Neuronal stem cell (in vitro differentiated cells): ENCODE measurements at regions not wholly inside any gene's neighbourhood (a gene's known extent, or its start where the extent isn't known, plus 50 kb on each side); places are given as distances from the start of the nearest gene placed in this dataset.

Source experiments
- DNase-seq: peaks from one replicate; pipeline ENCODE4 v3.0.0-alpha.2; 2013; ENCODE audit warnings: low spot score
- H2AFZ ChIP-seq: one replicate; pipeline ENCODE4 v1.6.1; 2013; ENCODE audit warnings: mild to moderate bottlenecking, low read length, inconsistent platforms
- H2AK5ac ChIP-seq: 2 replicates; pipeline ENCODE4 v1.6.1; 2013; ENCODE audit warnings: low read depth, mild to moderate bottlenecking, inconsistent platforms, low read length, moderate library complexity, mixed read lengths
- H2BK120ac ChIP-seq: 2 replicates; pipeline ENCODE4 v1.6.1; 2013; ENCODE audit warnings: low read depth, mild to moderate bottlenecking, inconsistent platforms, low read length, moderate library complexity, mixed read lengths
- H2BK12ac ChIP-seq: one replicate; pipeline ENCODE4 v1.6.1; 2013; ENCODE audit warnings: low read length, inconsistent platforms
- H2BK15ac ChIP-seq: 2 replicates; pipeline ENCODE4 v1.6.1; 2013; ENCODE audit warnings: mild to moderate bottlenecking, low read length, inconsistent platforms, mixed read lengths
- H2BK5ac ChIP-seq: one replicate; pipeline ENCODE4 v1.6.1; 2013; ENCODE audit warnings: inconsistent platforms, mild to moderate bottlenecking, low read length, moderate library complexity
- H3K14ac ChIP-seq: one replicate; pipeline ENCODE4 v1.6.1; 2013; ENCODE audit warnings: low read length, inconsistent platforms
- H3K18ac ChIP-seq: 2 replicates; pipeline ENCODE4 v1.6.1; 2013; ENCODE audit warnings: low read length, inconsistent platforms
- H3K23ac ChIP-seq: 2 replicates; pipeline ENCODE4 v1.6.1; 2013; ENCODE audit warnings: low read depth, mild to moderate bottlenecking, mixed read lengths, low read length, inconsistent platforms; ENCODE audit not compliant: poor library complexity
- H3K27ac ChIP-seq: replicated peaks from 3 replicates; pipeline ENCODE4 v1.5.1; 2013; ENCODE audit warnings: low read length, inconsistent platforms
- H3K27me3 ChIP-seq, 3 experiments: 2 replicates each; pipeline ENCODE4 v1.6.1; 2013; ENCODE audit warnings: low read length in 3 of 3, mild to moderate bottlenecking in 2 of 3, inconsistent platforms in 1 of 3, low read depth in 1 of 3, mixed read lengths in 1 of 3, moderate library complexity in 1 of 3; ENCODE audit not compliant: control insufficient read depth in 3 of 3, insufficient read depth in 3 of 3
- H3K36me3 ChIP-seq, 2 donors: replicated peaks in 1 of 2; 2 replicates each; pipeline ENCODE4 v1.6.1; 2013; ENCODE audit warnings: low read length in 2 of 2; ENCODE audit not compliant: control insufficient read depth in 2 of 2, insufficient read depth in 2 of 2
- H3K4ac ChIP-seq: 2 replicates; pipeline ENCODE4 v1.6.1; 2013; ENCODE audit warnings: inconsistent platforms, mild to moderate bottlenecking, low read length, moderate library complexity
- H3K4me1 ChIP-seq, 2 donors: 1 replicate in 1 of 2; 2 replicates in 1 of 2; pipeline ENCODE4 v1.6.1; 2013; ENCODE audit warnings: low read length in 2 of 2, low read depth in 1 of 2; ENCODE audit not compliant: control insufficient read depth in 2 of 2, insufficient read depth in 1 of 2
- H3K4me2 ChIP-seq: one replicate; pipeline ENCODE4 v1.6.1; 2013; ENCODE audit warnings: mild to moderate bottlenecking, low read length, inconsistent platforms; ENCODE audit not compliant: insufficient read depth, poor library complexity, severe bottlenecking
- H3K4me3 ChIP-seq, 2 donors: 2 replicates each; pipeline ENCODE4 v1.5.1; 2013; ENCODE audit warnings: low read length in 2 of 2, mild to moderate bottlenecking in 2 of 2, inconsistent platforms in 1 of 2, moderate library complexity in 1 of 2
- H3K79me1 ChIP-seq: one replicate; pipeline ENCODE4 v1.6.1; 2013; ENCODE audit warnings: low read depth, mild to moderate bottlenecking, inconsistent platforms, low read length, moderate library complexity
- H3K9ac ChIP-seq: one replicate; pipeline ENCODE4 v1.6.1; 2013; ENCODE audit warnings: mild to moderate bottlenecking, low read depth, low read length, inconsistent platforms; ENCODE audit not compliant: poor library complexity
- H3K9me3 ChIP-seq, 2 donors: replicated peaks in 1 of 2; 2 replicates each; pipeline versions ENCODE3 to v1.6.1; 2013; ENCODE audit warnings: low read length in 2 of 2, mild to moderate bottlenecking in 2 of 2, inconsistent platforms in 1 of 2, low read depth in 1 of 2, mixed read lengths in 1 of 2, moderate library complexity in 1 of 2; ENCODE audit not compliant: control insufficient read depth in 2 of 2, insufficient read depth in 1 of 2
- H4K8ac ChIP-seq: one replicate; pipeline ENCODE4 v1.6.1; 2013; ENCODE audit warnings: low read depth, mild to moderate bottlenecking, inconsistent platforms, low read length, moderate library complexity
- H4K91ac ChIP-seq: one replicate; pipeline ENCODE4 v1.6.1; 2013; ENCODE audit warnings: low read length, low read depth, mild to moderate bottlenecking, inconsistent platforms; ENCODE audit not compliant: poor library complexity
- WGBS, 2 donors: extraction: QIAGEN DNeasy Blood & Tissue Kit; methylation state at CpG; one replicate each; pipeline ENCODE4 v1.1.7; 2013; ENCODE audit warnings: missing lambda C conversion rate in 2 of 2, mixed read lengths in 1 of 2; ENCODE audit not compliant: insufficient read length in 2 of 2, insufficient replicate concordance in 1 of 2; ENCODE audit errors: extremely low coverage in 2 of 2; 5-methylcytosine and 5-hydroxymethylcytosine counted together

DNA sequence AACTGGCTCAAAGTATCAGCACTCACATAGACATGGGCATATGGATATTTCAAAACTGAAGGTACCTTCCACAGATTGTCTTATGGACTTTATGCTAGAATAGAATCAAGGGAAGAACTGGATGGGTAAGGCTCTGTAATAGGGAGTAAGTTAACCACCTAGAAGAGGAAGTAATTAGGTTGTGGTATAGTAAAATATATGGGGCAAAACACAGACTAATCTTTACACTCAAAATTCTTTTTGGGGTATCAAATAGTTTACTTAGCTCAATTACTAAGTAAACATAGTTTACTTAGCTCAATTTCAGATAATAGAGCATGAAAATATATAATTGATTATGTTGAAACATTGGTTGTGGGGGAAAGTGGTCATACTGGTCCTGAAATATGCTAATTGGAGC, 94.2 kb upstream of the ATXN1 start:
- Histone ChIP-seq H3K36me3 (no peaks in the 10 kb centered on the region), H2BK12ac (no peak overlapping the region), H3K23ac (no peak overlapping the region), H4K8ac (no peak overlapping the region), H2BK15ac (no peak overlapping the region), H3K4me3 (no peak overlapping the region), H4K91ac (no peak overlapping the region), H3K14ac (no peak overlapping the region), H2AFZ (no peak overlapping the region), H3K4me2 (no peak overlapping the region), H3K27me3 (no peaks in the 10 kb centered on the region), H3K9ac (no peak overlapping the region), H3K9me3 (no peaks in the 10 kb centered on the region), H2BK5ac (no peak overlapping the region), H2AK5ac (no peak overlapping the region), H3K79me1 (no peaks in the 10 kb centered on the region), H3K18ac (no peak overlapping the region), H3K4ac (no peak overlapping the region), H3K4me1 (no peaks in the 10 kb centered on the region), H3K27ac (no peak overlapping the region), H2BK120ac (no peak overlapping the region)
- no peak for DNase-seq

DNA sequence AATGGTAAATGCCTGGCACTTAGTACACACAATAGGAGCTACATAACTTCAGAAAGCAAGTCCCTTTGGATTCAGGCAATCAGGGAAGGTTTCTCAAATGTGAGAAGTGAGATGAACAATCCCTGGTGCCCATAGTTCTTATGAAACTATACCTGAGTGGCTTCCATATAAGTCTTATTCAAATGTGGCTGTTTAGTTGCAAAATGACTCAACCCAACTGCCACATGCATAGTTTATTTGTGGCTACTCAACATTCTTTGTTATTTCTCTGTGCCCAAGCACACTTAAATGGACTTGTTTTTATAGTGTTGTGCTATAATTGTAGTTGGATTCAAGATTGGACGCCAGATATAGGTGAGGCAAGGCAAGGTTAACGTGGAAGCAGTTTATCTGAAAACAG, 93.7 kb upstream of the ATXN1 start:
- Histone ChIP-seq H3K18ac (no peak overlapping the region), H2BK120ac (no peak overlapping the region), H3K4me2 (no peak overlapping the region), H2BK12ac (no peak overlapping the region), H3K27me3 (no peaks in the 10 kb centered on the region), H3K4me3 (no peak overlapping the region), H3K9me3 (no peaks in the 10 kb centered on the region), H2BK5ac (no peak overlapping the region), H2AK5ac (no peak overlapping the region), H2BK15ac (no peak overlapping the region), H3K4ac (no peak overlapping the region), H3K79me1 (no peaks in the 10 kb centered on the region), H3K36me3 (no peaks in the 10 kb centered on the region), H3K9ac (no peak overlapping the region), H3K14ac (no peak overlapping the region), H3K27ac (no peak overlapping the region), H2AFZ (no peak overlapping the region), H3K4me1 (peaks cover 0 to 3% of the 10 kb centered on the region in 2 donors), H4K8ac (no peak overlapping the region), H3K23ac (no peak overlapping the region), H4K91ac (no peak overlapping the region)
- no peak for DNase-seq
- no CpG with 5 or more reads among the region's 2 CpGs for WGBS, 2 donors

DNA sequence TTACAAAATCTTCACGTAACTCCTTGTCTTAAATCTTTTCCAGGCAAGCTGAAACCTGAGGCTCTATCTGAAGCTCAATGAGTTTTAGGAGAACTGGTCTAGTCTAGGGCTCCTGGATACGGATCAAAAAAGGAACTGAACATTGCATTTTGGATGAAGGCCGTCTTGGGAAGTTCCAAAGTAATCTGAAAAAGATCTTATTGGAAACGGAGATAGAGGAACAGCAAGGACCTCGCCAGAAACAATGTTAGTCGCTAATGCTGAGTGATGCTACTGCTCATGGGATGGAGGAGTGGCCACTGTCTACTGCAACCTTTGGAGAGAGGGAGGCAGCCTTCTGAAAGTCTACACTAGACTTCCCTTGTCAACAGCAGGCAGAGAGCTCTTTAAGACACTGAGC, 91.4 kb upstream of the ATXN1 start:
- no peak overlapping the region for H3K4me2 ChIP-seq

DNA sequence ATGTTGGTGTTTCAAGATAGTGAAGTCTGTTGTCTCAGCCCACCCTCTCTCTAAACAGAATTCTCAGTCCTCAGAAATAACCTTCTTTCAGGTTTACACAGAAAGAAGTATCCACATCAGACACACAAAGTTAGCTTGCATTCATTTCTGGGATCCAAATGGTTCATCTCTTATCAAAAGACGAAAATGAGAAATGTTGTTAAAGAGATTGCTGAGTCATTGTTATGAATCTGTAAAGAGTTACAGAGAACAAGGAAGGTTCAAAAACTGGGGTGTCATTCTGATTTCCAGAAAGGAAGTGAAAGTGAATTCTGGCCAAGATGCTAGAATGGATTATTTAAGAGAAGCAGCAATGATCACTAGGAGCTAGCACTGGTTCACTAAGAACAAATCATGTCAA, 90.5 kb upstream of the ATXN1 start:
- Histone ChIP-seq H3K4me2 (no peak overlapping the region), H3K14ac (no peak overlapping the region), H3K79me1 (no peaks in the 10 kb centered on the region), H4K91ac (no peak overlapping the region), H2BK5ac (no peak overlapping the region), H3K4me3 (no peak overlapping the region), H2BK12ac (no peak overlapping the region), H3K27ac (no peak overlapping the region), H4K8ac (no peak overlapping the region), H3K36me3 (no peaks in the 10 kb centered on the region), H3K18ac (no peak overlapping the region), H3K9ac (no peak overlapping the region), H3K4me1 (peaks cover 0 to 9% of the 10 kb centered on the region in 2 donors), H2BK15ac (no peak overlapping the region), H3K4ac (no peak overlapping the region), H3K9me3 (no peaks in the 10 kb centered on the region), H3K27me3 (no peaks in the 10 kb centered on the region), H3K23ac (no peak overlapping the region), H2AK5ac (no peak overlapping the region), H2AFZ (no peak overlapping the region), H2BK120ac (no peak overlapping the region)
- no CpG with 5 or more reads among the region's 1 CpG for WGBS, 2 donors
- DNase-seq = no peak

More for the DNA sequence above, 91.4 kb upstream of the ATXN1 start:
- no peak overlapping the region for H3K27ac ChIP-seq
- H4K8ac ChIP-seq = no peak overlapping the region
- H2BK12ac ChIP-seq = no peak overlapping the region
- H3K9ac ChIP-seq = no peak overlapping the region
- H3K36me3 ChIP-seq = no peaks in the 10 kb centered on the region
- H3K18ac ChIP-seq = no peak overlapping the region
- no peak for DNase-seq
- H3K4me1 ChIP-seq = peaks cover 0 to 9% of the 10 kb centered on the region in 2 donors
- no peak overlapping the region for H3K23ac ChIP-seq
- no peaks in the 10 kb centered on the region for H3K79me1 ChIP-seq
- no peak overlapping the region for H3K14ac ChIP-seq
- H2BK5ac ChIP-seq = no peak overlapping the region
- H3K27me3 ChIP-seq = no peaks in the 10 kb centered on the region
- no peak overlapping the region for H2AK5ac ChIP-seq
- no peaks in the 10 kb centered on the region for H3K9me3 ChIP-seq
- no CpG with 5 or more reads among the region's 6 CpGs for WGBS, 2 donors
- H2BK15ac ChIP-seq = no peak overlapping the region
- no peak overlapping the region for H3K4me3 ChIP-seq
- no peak overlapping the region for H2BK120ac ChIP-seq
- H3K4ac ChIP-seq = no peak overlapping the region
- no peak overlapping the region for H2AFZ ChIP-seq
- H4K91ac ChIP-seq = no peak overlapping the region
